ENCODE measurements at regions not wholly inside any gene's neighbourhood (a gene's known extent, or its start where the extent isn't known, plus 50 kb on each side); places are given as distances from the start of the nearest gene placed in this dataset.

- Histone ChIP-seq H3K36me3 (replicated peaks; ENCODE audit: control insufficient read depth, insufficient read depth, low read length) (no peaks in the 10 kb centered on the region), H3K27me3 (ENCODE audit: control insufficient read depth, insufficient read depth, low read length) (no peaks in the 10 kb centered on the region), H3K4me3 (ENCODE audit: insufficient read depth, low read depth, low read length) (no peak overlapping the region)
- no peak for DNase-seq
Observed at GRCh38 chr12:85669911-85670310, 166.3 kb downstream of the RASSF9 start.

- no peak for DNase-seq
- no peaks in the 10 kb centered on the region for H3K27me3 ChIP-seq (ENCODE audit: control insufficient read depth, insufficient read depth, low read length)
- no peaks in the 10 kb centered on the region for H3K36me3 ChIP-seq (replicated peaks; ENCODE audit: control insufficient read depth, insufficient read depth, low read length)
- no peak overlapping the region for H3K4me3 ChIP-seq (ENCODE audit: insufficient read depth, low read depth, low read length)
Observed at GRCh38 chr12:85672436-85672835, 163.8 kb downstream of the RASSF9 start.

DNA sequence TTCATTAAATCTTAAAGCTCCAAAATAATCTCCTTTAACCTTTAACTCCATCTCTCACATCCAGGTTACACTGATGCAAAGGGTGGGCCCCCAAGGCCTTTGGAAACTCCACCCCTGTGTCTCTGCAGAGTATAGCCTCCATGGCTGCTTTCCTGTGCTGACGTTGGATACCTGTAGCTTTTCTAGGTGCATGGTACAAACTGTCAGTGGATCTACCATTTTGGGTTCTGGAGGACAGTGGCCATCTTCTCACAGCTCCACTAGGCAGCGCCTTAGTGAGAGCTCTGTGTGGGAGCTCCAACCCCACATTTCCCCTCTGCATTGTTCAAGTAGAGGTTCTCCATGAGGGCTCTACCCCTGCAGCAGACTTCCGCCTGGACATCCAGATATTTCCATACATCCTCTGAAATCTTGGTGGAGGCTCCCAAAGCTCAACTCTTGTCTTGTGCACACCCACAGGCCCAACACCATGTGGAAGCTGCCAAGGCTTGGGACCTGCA, 162.2 kb downstream of the RASSF9 start:
- no peak for DNase-seq
- no peaks in the 10 kb centered on the region for H3K36me3 ChIP-seq (replicated peaks; ENCODE audit: control insufficient read depth, insufficient read depth, low read length)
- H3K4me3 ChIP-seq (ENCODE audit: insufficient read depth, low read depth, low read length) = no peak overlapping the region
- H3K27me3 ChIP-seq (ENCODE audit: control insufficient read depth, insufficient read depth, low read length) = no peaks in the 10 kb centered on the region

DNA sequence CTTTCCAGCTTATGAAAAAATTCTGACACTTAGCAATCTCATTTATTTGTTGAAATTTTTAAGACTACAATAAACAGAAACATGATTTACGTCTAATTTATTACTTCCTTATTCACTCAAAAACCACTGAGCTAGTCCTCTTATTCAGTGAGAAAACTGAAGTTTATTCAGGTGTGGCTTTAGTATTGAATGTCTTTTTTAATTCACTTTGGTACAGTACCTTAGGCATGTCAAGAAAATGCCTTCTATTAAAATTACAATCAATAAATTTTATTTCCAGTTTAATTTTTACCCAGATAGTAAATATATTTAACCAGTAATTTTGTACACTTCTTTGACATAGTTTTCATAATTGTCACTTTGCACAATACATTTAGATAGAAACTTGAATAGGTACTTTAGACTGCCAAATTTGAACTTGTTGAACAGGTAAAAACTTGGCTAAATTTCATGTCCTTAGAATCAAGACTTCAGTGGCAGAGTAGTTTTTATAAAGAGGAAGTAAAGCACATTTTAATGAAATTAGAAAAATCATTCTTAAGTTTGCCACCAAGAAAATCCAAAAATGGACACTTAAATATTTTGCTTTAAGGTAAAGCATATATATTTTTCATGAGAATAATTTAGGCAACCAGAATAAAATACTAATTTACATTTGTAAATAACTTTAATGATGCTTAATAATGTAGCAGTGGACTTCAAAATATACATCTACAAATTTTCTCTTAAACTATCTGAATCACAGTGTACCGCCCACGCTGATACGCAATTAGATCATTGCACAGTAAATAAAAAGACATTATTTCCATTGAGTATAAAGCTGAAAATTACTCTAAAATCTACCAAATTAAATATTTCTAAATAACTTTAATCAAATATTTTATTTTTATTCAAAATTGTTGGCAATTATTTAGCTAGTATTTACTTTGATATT, 159.1 kb downstream of the RASSF9 start:
- H3K27me3 ChIP-seq (ENCODE audit: control insufficient read depth, insufficient read depth, low read length) = no peaks in the 10 kb centered on the region
- DNase-seq = no peak
- no peak overlapping the region for H3K4me3 ChIP-seq (ENCODE audit: insufficient read depth, low read depth, low read length)
- no peaks in the 10 kb centered on the region for H3K36me3 ChIP-seq (replicated peaks; ENCODE audit: control insufficient read depth, insufficient read depth, low read length)

DNA sequence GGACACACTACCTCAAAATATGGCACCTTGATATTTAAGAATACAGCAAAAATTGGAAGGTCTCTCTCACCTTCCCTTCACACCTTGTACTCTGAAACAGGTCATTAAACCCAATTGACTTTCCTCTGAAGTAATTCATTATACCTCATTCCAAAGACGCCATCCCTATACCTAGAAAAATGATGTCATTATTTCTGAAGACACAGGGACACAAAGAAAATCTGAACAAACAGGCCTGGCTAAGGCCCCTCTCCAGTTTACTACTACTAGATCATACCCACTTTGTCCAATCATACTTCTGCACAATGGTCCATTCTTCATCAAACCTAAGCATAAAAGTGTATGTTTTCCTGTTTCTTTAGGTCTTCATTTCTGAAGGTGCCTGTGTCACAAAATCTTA, 156.9 kb downstream of the RASSF9 start:
- Histone ChIP-seq H3K4me3 (ENCODE audit: insufficient read depth, low read depth, low read length) (no peak overlapping the region), H3K36me3 (replicated peaks; ENCODE audit: control insufficient read depth, insufficient read depth, low read length) (no peaks in the 10 kb centered on the region), H3K27me3 (ENCODE audit: control insufficient read depth, insufficient read depth, low read length) (no peaks in the 10 kb centered on the region)
- DNase-seq = no peak

DNA sequence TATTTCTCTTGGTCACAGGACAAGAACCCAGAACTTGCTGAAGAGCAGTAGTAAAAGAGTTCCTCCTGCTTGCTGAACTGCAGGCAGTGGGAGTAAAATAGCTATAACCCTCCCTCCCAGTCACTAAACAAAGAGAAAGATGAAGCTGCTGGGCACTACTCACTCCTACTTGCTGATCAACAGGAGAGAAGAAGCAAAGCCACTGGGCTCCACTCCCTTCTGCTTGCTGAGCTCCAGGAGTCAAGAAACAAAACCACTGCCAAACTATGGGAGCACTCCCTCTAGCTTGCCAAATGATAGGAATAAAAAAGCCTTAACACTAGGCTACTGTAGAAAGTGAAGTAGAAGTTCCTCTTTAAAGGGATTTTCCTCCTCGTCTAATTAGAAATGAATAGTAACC, 155.3 kb downstream of the RASSF9 start:
- DNase-seq = no peak
- H3K36me3 ChIP-seq (replicated peaks; ENCODE audit: control insufficient read depth, insufficient read depth, low read length) = no peaks in the 10 kb centered on the region
- no peaks in the 10 kb centered on the region for H3K27me3 ChIP-seq (ENCODE audit: control insufficient read depth, insufficient read depth, low read length)
- no peak overlapping the region for H3K4me3 ChIP-seq (ENCODE audit: insufficient read depth, low read depth, low read length)

- H3K4me3 ChIP-seq (ENCODE audit: insufficient read depth, low read depth, low read length) = no peak overlapping the region
- DNase-seq = no peak
- H3K36me3 ChIP-seq (replicated peaks; ENCODE audit: control insufficient read depth, insufficient read depth, low read length) = no peaks in the 10 kb centered on the region
- H3K27me3 ChIP-seq (ENCODE audit: control insufficient read depth, insufficient read depth, low read length) = no peaks in the 10 kb centered on the region
Observed at GRCh38 chr12:85681333-85681732, 154.9 kb downstream of the RASSF9 start.

DNA sequence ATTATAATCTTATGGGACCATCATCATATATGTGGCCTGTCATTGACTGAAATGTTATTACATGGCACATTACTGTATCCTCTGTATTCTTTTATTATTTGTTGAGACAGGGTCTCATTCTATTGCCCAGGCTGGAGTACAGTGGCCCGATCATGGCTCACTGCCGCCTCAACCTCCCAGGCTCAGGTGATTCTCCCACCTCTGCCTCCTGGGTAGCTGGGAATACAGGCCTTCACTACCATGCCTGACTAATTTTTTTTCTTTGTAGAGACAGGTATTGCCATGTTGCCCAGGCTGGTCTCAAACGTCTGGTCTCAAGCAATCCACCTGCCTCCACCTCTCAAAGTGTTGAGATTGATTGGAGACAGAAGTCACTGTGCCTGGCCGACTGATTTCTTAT, 153.2 kb downstream of the RASSF9 start:
- no peaks in the 10 kb centered on the region for H3K27me3 ChIP-seq (ENCODE audit: control insufficient read depth, insufficient read depth, low read length)
- no peak for DNase-seq
- H3K4me3 ChIP-seq (ENCODE audit: insufficient read depth, low read depth, low read length) = no peak overlapping the region
- H3K36me3 ChIP-seq (replicated peaks; ENCODE audit: control insufficient read depth, insufficient read depth, low read length) = no peaks in the 10 kb centered on the region

DNA sequence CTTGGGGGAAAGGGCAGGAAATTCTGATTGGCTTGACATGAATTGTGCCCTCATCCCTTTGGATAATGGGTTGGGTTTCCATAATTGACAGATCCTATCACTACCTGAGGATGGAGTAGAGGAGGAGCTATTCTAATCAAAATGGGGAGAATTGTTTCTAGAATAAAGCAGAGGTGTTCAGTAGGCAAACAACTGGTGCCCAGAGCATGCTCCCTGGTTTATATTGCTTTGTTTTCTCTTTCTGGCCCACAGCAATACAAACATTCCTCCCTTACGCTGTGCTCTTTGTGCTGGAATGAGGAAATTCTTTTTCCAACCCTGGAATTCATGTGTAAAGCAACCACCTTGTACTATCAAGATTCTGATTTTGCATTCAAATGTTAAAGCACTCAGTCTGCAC, 147.4 kb downstream of the RASSF9 start:
- peak; percentile 4 for DNase-seq
- H3K27me3 ChIP-seq (ENCODE audit: control insufficient read depth, insufficient read depth, low read length) = no peaks in the 10 kb centered on the region
- H3K4me3 ChIP-seq (ENCODE audit: insufficient read depth, low read depth, low read length) = no peak overlapping the region
- no peaks in the 10 kb centered on the region for H3K36me3 ChIP-seq (replicated peaks; ENCODE audit: control insufficient read depth, insufficient read depth, low read length)

GRCh38 chr12:85690146-85690545, 146.1 kb downstream of the RASSF9 start:
- Histone ChIP-seq H3K4me3 (ENCODE audit: insufficient read depth, low read depth, low read length) (no peak overlapping the region), H3K27me3 (ENCODE audit: control insufficient read depth, insufficient read depth, low read length) (no peaks in the 10 kb centered on the region), H3K36me3 (replicated peaks; ENCODE audit: control insufficient read depth, insufficient read depth, low read length) (no peaks in the 10 kb centered on the region)
- DNase-seq = no peak

- no peak for DNase-seq
- Histone ChIP-seq H3K4me3 (ENCODE audit: insufficient read depth, low read depth, low read length) (no peak overlapping the region), H3K36me3 (replicated peaks; ENCODE audit: control insufficient read depth, insufficient read depth, low read length) (no peaks in the 10 kb centered on the region), H3K27me3 (ENCODE audit: control insufficient read depth, insufficient read depth, low read length) (no peaks in the 10 kb centered on the region)
Observed at GRCh38 chr12:85693093-85693665, 143.0 kb downstream of the RASSF9 start.

DNA sequence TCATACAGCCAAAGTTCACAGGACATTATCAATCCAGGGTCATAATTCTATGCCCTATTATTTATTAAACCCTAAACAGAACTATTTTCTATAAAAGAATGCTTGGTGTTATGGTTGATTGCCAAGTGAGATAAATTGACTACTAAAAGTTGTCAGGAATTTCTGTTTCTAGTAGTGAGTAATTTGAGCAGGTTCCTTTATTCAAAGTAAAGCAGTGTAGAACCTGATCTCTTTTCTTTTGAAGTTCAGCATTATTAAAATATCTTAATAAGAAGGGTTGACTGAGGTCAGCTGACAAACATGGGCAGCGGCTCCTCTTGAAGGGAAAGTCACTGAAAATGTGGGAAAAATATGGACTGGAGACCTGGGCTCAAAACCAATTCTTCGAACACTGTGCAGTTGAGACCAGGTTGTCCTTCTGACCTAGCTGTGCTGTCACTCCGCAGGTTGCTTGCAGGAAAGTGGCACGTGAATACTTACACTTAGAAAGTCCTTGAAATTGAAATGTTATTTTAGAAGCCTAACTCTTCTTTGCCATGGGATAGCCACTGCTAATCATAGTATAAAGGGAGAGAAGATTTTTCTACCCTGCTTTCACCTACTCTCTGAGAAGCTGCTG, 141.0 kb downstream of the RASSF9 start:
- Histone ChIP-seq H3K4me3 (ENCODE audit: insufficient read depth, low read depth, low read length) (no peak overlapping the region), H3K27me3 (ENCODE audit: control insufficient read depth, insufficient read depth, low read length) (no peaks in the 10 kb centered on the region), H3K36me3 (replicated peaks; ENCODE audit: control insufficient read depth, insufficient read depth, low read length) (no peaks in the 10 kb centered on the region)
- DNase-seq = no peak

- H3K36me3 ChIP-seq (replicated peaks; ENCODE audit: control insufficient read depth, insufficient read depth, low read length) = no peaks in the 10 kb centered on the region
- H3K27me3 ChIP-seq (ENCODE audit: control insufficient read depth, insufficient read depth, low read length) = no peaks in the 10 kb centered on the region
- no peak overlapping the region for H3K4me3 ChIP-seq (ENCODE audit: insufficient read depth, low read depth, low read length)
- DNase-seq = no peak
Observed at GRCh38 chr12:85697003-85697402, 139.2 kb downstream of the RASSF9 start.

DNA sequence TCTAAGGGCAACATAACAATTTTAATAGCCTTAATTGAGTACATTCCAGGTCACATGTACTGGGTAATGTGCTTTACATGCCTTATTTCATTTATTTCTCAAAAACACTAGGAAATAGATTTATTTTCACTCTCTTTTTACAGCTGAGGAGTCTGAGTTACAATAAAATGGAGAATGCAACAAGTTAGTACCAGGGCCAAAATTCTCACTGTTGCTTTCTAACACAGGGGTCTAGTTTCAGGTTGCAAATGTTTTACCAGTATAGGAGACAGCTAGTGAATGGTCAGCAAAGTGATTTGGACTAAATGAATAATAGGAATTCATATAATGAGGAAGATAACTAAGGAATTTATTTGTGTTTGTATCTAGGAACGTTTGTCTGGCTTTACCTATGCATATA, 137.3 kb downstream of the RASSF9 start:
- Histone ChIP-seq H3K36me3 (replicated peaks; ENCODE audit: control insufficient read depth, insufficient read depth, low read length) (no peaks in the 10 kb centered on the region), H3K4me3 (ENCODE audit: insufficient read depth, low read depth, low read length) (no peak overlapping the region), H3K27me3 (ENCODE audit: control insufficient read depth, insufficient read depth, low read length) (no peaks in the 10 kb centered on the region)
- DNase-seq = no peak

GRCh38 chr12:85708775-85709174, 127.4 kb downstream of the RASSF9 start:
- no peaks in the 10 kb centered on the region for H3K27me3 ChIP-seq (ENCODE audit: control insufficient read depth, insufficient read depth, low read length)
- no peak for DNase-seq
- no peaks in the 10 kb centered on the region for H3K36me3 ChIP-seq (replicated peaks; ENCODE audit: control insufficient read depth, insufficient read depth, low read length)
- H3K4me3 ChIP-seq (ENCODE audit: insufficient read depth, low read depth, low read length) = no peak overlapping the region

All from H7 (cell line).